IMR-90 (cell line): ENCODE measurements at regions not wholly inside any gene's neighbourhood (a gene's known extent, or its start where the extent isn't known, plus 50 kb on each side); places are given as distances from the start of the nearest gene placed in this dataset.

ENCODE experiments used
- ATAC-seq: fragments of 200-7000 bp; cut with Tn5 transposase; 2 replicates; pipeline ENCODE4 v1.9.1; 2020; ENCODE audit warnings: low read depth, mild to moderate bottlenecking, moderate library complexity
- BruUV-seq: library from RNA; stranded (reverse); fragments of 400-500 nt; replicated peaks from 2 replicates; lab custom pipeline; 2021; lab: Mats Ljungman, UMichigan
- CTCF ChIA-PET: fragments of 300-600 bp; formaldehyde crosslinking; extraction: SDS; loops from one replicate; lab custom pipeline; 2021; ENCODE audit warnings: antibody characterized with exemption; lab: Yijun Ruan, JAX
- POLR2A ChIA-PET: fragments of 300-600 bp; sonication (Branson Sonifier 250); formaldehyde crosslinking; loops from one replicate; lab custom pipeline; 2022; ENCODE audit warnings: antibody characterized with exemption; ENCODE audit not compliant: unreplicated experiment; lab: Charles Lee
- DNase-seq: peaks from one replicate; pipeline ENCODE4 v3.0.0; 2013
- H2AFZ ChIP-seq: replicated peaks from 2 replicates; pipeline ENCODE3; 2013; ENCODE audit warnings: low read length, mild to moderate bottlenecking; ENCODE audit not compliant: poor library complexity
- H2AK5ac ChIP-seq: 2 replicates; pipeline ENCODE4 v1.6.1; 2013; ENCODE audit warnings: low read depth, low read length, inconsistent platforms
- H2AK9ac ChIP-seq: replicated peaks from 2 replicates; pipeline ENCODE3; 2013; ENCODE audit warnings: mild to moderate bottlenecking, low read depth, low read length, moderate library complexity; ENCODE audit not compliant: poor library complexity
- H2BK120ac ChIP-seq: 2 replicates; pipeline ENCODE4 v1.6.1; 2013; ENCODE audit warnings: low read depth, low read length, inconsistent platforms
- H2BK15ac ChIP-seq: 3 replicates; pipeline ENCODE4 v1.6.1; 2013; ENCODE audit warnings: low read depth, low read length, inconsistent platforms
- H2BK20ac ChIP-seq: 2 replicates; pipeline ENCODE4 v1.6.1; 2013; ENCODE audit warnings: low read depth, mild to moderate bottlenecking, inconsistent platforms, low read length, moderate library complexity
- H2BK5ac ChIP-seq: 2 replicates; pipeline ENCODE4 v1.6.1; 2013; ENCODE audit warnings: mild to moderate bottlenecking, low read depth, low read length, inconsistent platforms; ENCODE audit not compliant: poor library complexity, severe bottlenecking
- H3K14ac ChIP-seq: replicated peaks from 2 replicates; pipeline ENCODE4 v1.6.1; 2013; ENCODE audit warnings: low read depth, low read length, inconsistent platforms
- H3K18ac ChIP-seq: 2 replicates; pipeline ENCODE4 v1.6.1; 2013; ENCODE audit warnings: low read depth, low read length, control low read depth
- H3K23ac ChIP-seq: 2 replicates; pipeline ENCODE4 v1.6.1; 2013; ENCODE audit warnings: low read depth, low read length, inconsistent platforms
- H3K27ac ChIP-seq: 2 replicates; pipeline ENCODE4 v1.5.1; 2013; ENCODE audit warnings: mild to moderate bottlenecking, control low read depth, low read length; ENCODE audit not compliant: insufficient read depth
- H3K27me3 ChIP-seq: 2 replicates; pipeline ENCODE4 v1.6.1; 2013; ENCODE audit warnings: low read length; ENCODE audit not compliant: control insufficient read depth, insufficient read depth
- H3K36me3 ChIP-seq: 2 replicates; pipeline ENCODE4 v1.6.1; 2013; ENCODE audit warnings: low read length, mixed read lengths; ENCODE audit not compliant: control insufficient read depth, insufficient read depth
- H3K4ac ChIP-seq: 2 replicates; pipeline ENCODE4 v1.6.1; 2013; ENCODE audit warnings: low read depth, low read length, inconsistent platforms
- H3K4me1 ChIP-seq: 2 replicates; pipeline ENCODE4 v1.6.1; 2013; ENCODE audit warnings: low read length, mixed read lengths; ENCODE audit not compliant: control insufficient read depth, insufficient read depth
- H3K4me2 ChIP-seq: 2 replicates; pipeline ENCODE4 v1.6.1; 2013; ENCODE audit warnings: low read depth, mild to moderate bottlenecking, control low read depth, low read length, moderate library complexity
- H3K4me3 ChIP-seq: 2 replicates; pipeline ENCODE4 v1.5.1; 2013; ENCODE audit warnings: low read depth, mild to moderate bottlenecking, control low read depth, low read length, moderate library complexity; ENCODE audit not compliant: insufficient read depth
- H3K56ac ChIP-seq: 2 replicates; pipeline ENCODE4 v1.6.1; 2013; ENCODE audit warnings: low read length, inconsistent platforms; ENCODE audit not compliant: insufficient read depth; ENCODE audit errors: extremely low read depth
- H3K79me1 ChIP-seq, 2 experiments: 2 replicates each; pipeline ENCODE4 v1.6.1; 2013; ENCODE audit warnings: low read length in 2 of 2, inconsistent platforms in 1 of 2, low read depth in 1 of 2
- H3K9ac ChIP-seq: 2 replicates; pipeline ENCODE4 v1.6.1; 2013; ENCODE audit warnings: low read depth, low read length, control low read depth
- H3K9me1 ChIP-seq: 2 replicates; pipeline ENCODE4 v1.6.1; 2013; ENCODE audit warnings: low read length, inconsistent platforms; ENCODE audit not compliant: insufficient read depth
- H3K9me3 ChIP-seq: 2 replicates; pipeline ENCODE4 v1.6.1; 2013; ENCODE audit warnings: low read length; ENCODE audit not compliant: control insufficient read depth, insufficient read depth
- H4K20me1 ChIP-seq: 2 replicates; pipeline ENCODE4 v1.6.1; 2013; ENCODE audit warnings: low read length, inconsistent platforms; ENCODE audit not compliant: insufficient read depth
- H4K5ac ChIP-seq: 2 replicates; pipeline ENCODE4 v1.6.1; 2013; ENCODE audit warnings: mild to moderate bottlenecking, low read depth, low read length, control low read depth
- H4K8ac ChIP-seq, 2 experiments: 2 replicates each; pipeline ENCODE4 v1.6.1; 2013; ENCODE audit warnings: low read depth in 2 of 2, low read length in 2 of 2, control low read depth in 1 of 2, inconsistent platforms in 1 of 2
- H4K91ac ChIP-seq: 2 replicates; pipeline ENCODE4 v1.6.1; 2013; ENCODE audit warnings: low read depth, low read length, inconsistent platforms; ENCODE audit not compliant: insufficient read depth
- CHD1 ChIP-seq: IDR thresholded peaks from 2 replicates; pipeline ENCODE4 v1.6.1; 2012; ENCODE audit warnings: low read depth, low read length, improper control_type of control experiment
- MAZ ChIP-seq: IDR thresholded peaks from 2 replicates; pipeline ENCODE4 v1.6.1; 2012; ENCODE audit warnings: low read depth, mild to moderate bottlenecking, low read length, improper control_type of control experiment, moderate library complexity, borderline replicate concordance
- RAD21 ChIP-seq: IDR thresholded peaks from 2 replicates; pipeline ENCODE4 v1.6.1; 2012; ENCODE audit warnings: low read length, improper control_type of control experiment
- RCOR1 ChIP-seq: IDR thresholded peaks from 2 replicates; pipeline ENCODE4 v1.6.1; 2012; ENCODE audit warnings: mild to moderate bottlenecking, low read length, improper control_type of control experiment; ENCODE audit not compliant: insufficient replicate concordance
- RFX5 ChIP-seq: IDR thresholded peaks from 2 replicates; pipeline ENCODE4 v1.8.0; 2012; ENCODE audit warnings: low read depth, mild to moderate bottlenecking, low read length, moderate library complexity
- USF2 ChIP-seq: fragments of 150-350 bp; IDR thresholded peaks from 2 replicates; pipeline ENCODE4 v1.6.1; 2017; ENCODE audit warnings: mild to moderate bottlenecking, antibody characterized with exemption, low read length, low read depth
- WGBS, 2 experiments: methylation state at CpG; one replicate each; pipeline versions ENCODE4 v1.1.5 to v1.1.7; 2013; ENCODE audit warnings: missing lambda C conversion rate in 2 of 2; ENCODE audit not compliant: insufficient read length in 1 of 2; ENCODE audit errors: extremely low coverage in 2 of 2; 5-methylcytosine and 5-hydroxymethylcytosine counted together
- dilution Hi-C: fragments of 300-500 bp; cut with HindIII; formaldehyde crosslinking; loops from one replicate; pipeline ENCODE4 v1.14.3; 2018; ENCODE audit warnings: low sequenced_read_pairs; ENCODE audit not compliant: unreplicated experiment
- in situ Hi-C: fragments of 300-500 bp; cut with MboI; formaldehyde crosslinking; loops from 3 replicates; pipeline ENCODE4 v1.14.3; 2019; ENCODE audit warnings: low sequenced_read_pairs, inconsistent platforms, mixed read lengths
- intact Hi-C: fragments of 100-400 bp; cut with micrococcal nuclease; formaldehyde crosslinking; loops from 2 replicates; pipeline ENCODE4 v1.10.0; 2022

GRCh38 chr5:67578011-67578410 is 381.4 kb upstream of the CD180 start:
- ChIA-PET CTCF (no interaction called here), POLR2A (no interaction called here)
- no peak overlapping the region for H4K5ac ChIP-seq
- ATAC-seq (no peak), DNase-seq (no peak)
- dilution Hi-C loops, result no loop called here
- no peak overlapping the region for H4K8ac ChIP-seq
- H2AK9ac ChIP-seq, result no peak overlapping the region
- H3K4ac ChIP-seq, result no peak overlapping the region
- no peak overlapping the region for H2AK5ac ChIP-seq
- H3K4me1 ChIP-seq, result no peaks in the 10 kb centered on the region; the same call in 1 of the 2 replicates
- no peak overlapping the region for H3K9ac ChIP-seq
- H3K4me3 ChIP-seq, result no peak overlapping the region
- H2BK20ac ChIP-seq, result no peak overlapping the region
- in situ Hi-C loops, result no loop called here
- intact Hi-C loops, result no loop called here
- no peak overlapping the region for H2AFZ ChIP-seq
- H3K79me1 ChIP-seq, result no peaks in the 10 kb centered on the region
- H3K27me3 ChIP-seq, result no peaks in the 10 kb centered on the region
- H3K56ac ChIP-seq, result no peak overlapping the region
- no TSS peak for BruUV-seq
- H2BK120ac ChIP-seq, result no peak overlapping the region
- no peak overlapping the region for H3K14ac ChIP-seq
- H2BK5ac ChIP-seq, result no peak overlapping the region
- H3K18ac ChIP-seq, result no peak overlapping the region
- H3K27ac ChIP-seq, result no peak overlapping the region
- H3K36me3 ChIP-seq, result no peaks in the 10 kb centered on the region
- peak overlapping the region; percentile 22; the same call in 1 of the 2 replicates for H3K4me2 ChIP-seq
- TF ChIP-seq USF2 (no peak), CHD1 (no peak), RFX5 (no peak), RCOR1 (no peak), RAD21 (no peak), MAZ (no peak)
- no CpG with 5 or more reads among the region's 4 CpGs for WGBS, 2 experiments
- H4K91ac ChIP-seq, result no peak overlapping the region
- no peaks in the 10 kb centered on the region for H3K9me1 ChIP-seq
- no peaks in the 10 kb centered on the region for H4K20me1 ChIP-seq
- no peaks in the 10 kb centered on the region for H3K9me3 ChIP-seq
- H3K23ac ChIP-seq, result no peak overlapping the region
- no peak overlapping the region for H2BK15ac ChIP-seq
